Sigmoid colon (tissue), 4 donors: ENCODE measurements at regions not wholly inside any gene's neighbourhood (a gene's known extent, or its start where the extent isn't known, plus 50 kb on each side); places are given as distances from the start of the nearest gene placed in this dataset.

ENCODE experiments used
- POLR2A ChIP-seq, 2 donors: fragments of 450-650 bp; IDR thresholded peaks; one replicate each; pipeline ENCODE4 v1.6.1; 2016; ENCODE audit warnings: antibody characterized with exemption in 2 of 2, mild to moderate bottlenecking in 2 of 2, moderate library complexity in 2 of 2
- POLR2AphosphoS5 ChIP-seq, 4 donors: sonication (generic); formaldehyde crosslinking; IDR thresholded peaks; one replicate each; pipeline ENCODE4 v1.6.1; 2017; ENCODE audit warnings: antibody characterized with exemption in 4 of 4
- TF ChIP-seq, protein P1 (sequence below), 4 experiments: fragments of 450-650 bp in 3 of 4; fragments of 200-600 bp in 1 of 4; IDR thresholded peaks; one replicate each; pipeline ENCODE4 v1.5.1; 2016 to 2019; ENCODE audit warnings: antibody characterized with exemption in 4 of 4, mild to moderate bottlenecking in 3 of 4, moderate library complexity in 2 of 4

- TF ChIP-seq, protein P1, sequence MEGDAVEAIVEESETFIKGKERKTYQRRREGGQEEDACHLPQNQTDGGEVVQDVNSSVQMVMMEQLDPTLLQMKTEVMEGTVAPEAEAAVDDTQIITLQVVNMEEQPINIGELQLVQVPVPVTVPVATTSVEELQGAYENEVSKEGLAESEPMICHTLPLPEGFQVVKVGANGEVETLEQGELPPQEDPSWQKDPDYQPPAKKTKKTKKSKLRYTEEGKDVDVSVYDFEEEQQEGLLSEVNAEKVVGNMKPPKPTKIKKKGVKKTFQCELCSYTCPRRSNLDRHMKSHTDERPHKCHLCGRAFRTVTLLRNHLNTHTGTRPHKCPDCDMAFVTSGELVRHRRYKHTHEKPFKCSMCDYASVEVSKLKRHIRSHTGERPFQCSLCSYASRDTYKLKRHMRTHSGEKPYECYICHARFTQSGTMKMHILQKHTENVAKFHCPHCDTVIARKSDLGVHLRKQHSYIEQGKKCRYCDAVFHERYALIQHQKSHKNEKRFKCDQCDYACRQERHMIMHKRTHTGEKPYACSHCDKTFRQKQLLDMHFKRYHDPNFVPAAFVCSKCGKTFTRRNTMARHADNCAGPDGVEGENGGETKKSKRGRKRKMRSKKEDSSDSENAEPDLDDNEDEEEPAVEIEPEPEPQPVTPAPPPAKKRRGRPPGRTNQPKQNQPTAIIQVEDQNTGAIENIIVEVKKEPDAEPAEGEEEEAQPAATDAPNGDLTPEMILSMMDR (IDR thresholded peaks at IDR 0.05) = no peak
- TF ChIP-seq POLR2AphosphoS5 (IDR thresholded peaks at IDR 0.05) (no peak), POLR2A (IDR thresholded peaks at IDR 0.05) (no peak)
Observed at GRCh38 chr4:137946453-137947174, 295.5 kb downstream of the SLC7A11 start.
